Nephron progenitor cell (in vitro differentiated cells): ENCODE measurements at regions not wholly inside any gene's neighbourhood (a gene's known extent, or its start where the extent isn't known, plus 50 kb on each side); places are given as distances from the start of the nearest gene placed in this dataset.

Source experiments
- DNase-seq: peaks from one replicate; pipeline ENCODE4 v3.0.0; 2021
- H3K27ac Mint-ChIP-seq: 2 replicates; pipeline ENCODE4 v1.8.0; 2021; ENCODE audit warnings: mild to moderate bottlenecking, moderate library complexity, mixed read lengths
- H3K27me3 Mint-ChIP-seq: 2 replicates; pipeline ENCODE4 v1.8.0; 2021; ENCODE audit warnings: mild to moderate bottlenecking, low read depth, mixed read lengths; ENCODE audit not compliant: poor library complexity
- H3K36me3 Mint-ChIP-seq: 2 replicates; pipeline ENCODE4 v1.8.0; 2021; ENCODE audit warnings: low read depth, mixed read lengths
- H3K4me1 Mint-ChIP-seq: 2 replicates; pipeline ENCODE4 v1.8.0; 2021; ENCODE audit warnings: mixed read lengths
- H3K4me3 Mint-ChIP-seq: 2 replicates; pipeline ENCODE4 v1.8.0; 2021; ENCODE audit warnings: mild to moderate bottlenecking, moderate library complexity, mixed read lengths
- H3K9me3 Mint-ChIP-seq: 2 replicates; pipeline ENCODE4 v1.8.0; 2021; ENCODE audit warnings: mild to moderate bottlenecking, moderate library complexity, mixed read lengths
- TF ChIP-seq, protein P1 (sequence below): fragments of 200-600 bp; sonication (generic); IDR thresholded peaks from 2 replicates; pipeline ENCODE4 v1.5.0; 2021; ENCODE audit warnings: antibody characterized with exemption

DNA sequence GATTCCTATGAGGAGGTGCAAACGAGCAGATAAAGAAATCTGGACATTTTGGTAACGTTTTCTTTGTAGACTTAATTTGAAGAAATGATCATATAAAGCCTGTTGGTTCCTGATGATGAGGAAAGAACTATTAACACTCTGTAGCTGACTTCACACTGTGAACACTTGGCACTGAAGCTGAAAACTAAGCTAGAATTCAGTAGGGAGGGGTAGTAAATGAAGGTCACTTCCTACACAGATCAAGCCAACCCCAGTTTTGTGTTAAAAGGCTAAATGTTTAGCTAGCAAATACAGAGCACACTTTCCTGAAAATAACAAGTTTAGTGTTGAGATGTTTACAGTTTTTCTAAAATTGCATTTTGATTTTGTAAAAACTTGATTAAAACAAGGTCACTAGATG lies 296.2 kb upstream of the PRDM1 start:
- Mint-ChIP-seq H3K4me1 (peaks cover 54% of the 10 kb centered on the region), H3K4me3 (no peak overlapping the region), H3K27ac (no peak overlapping the region), H3K36me3 (no peaks in the 10 kb centered on the region), H3K9me3 (no peaks in the 10 kb centered on the region), H3K27me3 (peaks cover 6% of the 10 kb centered on the region)
- TF ChIP-seq, protein P1, sequence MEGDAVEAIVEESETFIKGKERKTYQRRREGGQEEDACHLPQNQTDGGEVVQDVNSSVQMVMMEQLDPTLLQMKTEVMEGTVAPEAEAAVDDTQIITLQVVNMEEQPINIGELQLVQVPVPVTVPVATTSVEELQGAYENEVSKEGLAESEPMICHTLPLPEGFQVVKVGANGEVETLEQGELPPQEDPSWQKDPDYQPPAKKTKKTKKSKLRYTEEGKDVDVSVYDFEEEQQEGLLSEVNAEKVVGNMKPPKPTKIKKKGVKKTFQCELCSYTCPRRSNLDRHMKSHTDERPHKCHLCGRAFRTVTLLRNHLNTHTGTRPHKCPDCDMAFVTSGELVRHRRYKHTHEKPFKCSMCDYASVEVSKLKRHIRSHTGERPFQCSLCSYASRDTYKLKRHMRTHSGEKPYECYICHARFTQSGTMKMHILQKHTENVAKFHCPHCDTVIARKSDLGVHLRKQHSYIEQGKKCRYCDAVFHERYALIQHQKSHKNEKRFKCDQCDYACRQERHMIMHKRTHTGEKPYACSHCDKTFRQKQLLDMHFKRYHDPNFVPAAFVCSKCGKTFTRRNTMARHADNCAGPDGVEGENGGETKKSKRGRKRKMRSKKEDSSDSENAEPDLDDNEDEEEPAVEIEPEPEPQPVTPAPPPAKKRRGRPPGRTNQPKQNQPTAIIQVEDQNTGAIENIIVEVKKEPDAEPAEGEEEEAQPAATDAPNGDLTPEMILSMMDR, result no peak
- DNase-seq, result no peak

DNA sequence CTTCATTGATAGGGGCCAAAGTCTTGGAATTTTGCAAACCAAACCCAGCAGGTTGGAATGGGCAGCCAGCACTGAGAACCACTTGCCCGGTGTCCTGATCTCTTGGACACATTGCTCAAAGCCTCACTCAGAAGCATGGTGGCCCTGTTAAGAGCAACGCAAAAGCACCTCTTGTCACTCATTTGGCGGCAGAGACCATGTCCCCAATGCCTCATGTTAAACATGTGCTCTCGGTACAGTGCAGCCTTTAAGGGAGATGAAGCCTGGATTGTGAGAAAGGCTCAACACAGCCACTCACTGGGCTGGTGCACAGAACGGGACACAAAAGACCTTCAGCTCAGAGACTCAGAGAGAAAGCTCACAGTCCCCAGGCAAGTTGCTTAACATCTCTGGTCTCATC lies 298.4 kb upstream of the PRDM1 start:
- TF ChIP-seq, protein P1, result no peak
- no peaks in the 10 kb centered on the region for H3K9me3 Mint-ChIP-seq
- peaks cover 6% of the 10 kb centered on the region for H3K27me3 Mint-ChIP-seq
- no peaks in the 10 kb centered on the region for H3K36me3 Mint-ChIP-seq
- H3K27ac Mint-ChIP-seq, result no peak overlapping the region
- H3K4me1 Mint-ChIP-seq, result peaks cover 46% of the 10 kb centered on the region
- DNase-seq, result no peak
- H3K4me3 Mint-ChIP-seq, result no peak overlapping the region

DNA sequence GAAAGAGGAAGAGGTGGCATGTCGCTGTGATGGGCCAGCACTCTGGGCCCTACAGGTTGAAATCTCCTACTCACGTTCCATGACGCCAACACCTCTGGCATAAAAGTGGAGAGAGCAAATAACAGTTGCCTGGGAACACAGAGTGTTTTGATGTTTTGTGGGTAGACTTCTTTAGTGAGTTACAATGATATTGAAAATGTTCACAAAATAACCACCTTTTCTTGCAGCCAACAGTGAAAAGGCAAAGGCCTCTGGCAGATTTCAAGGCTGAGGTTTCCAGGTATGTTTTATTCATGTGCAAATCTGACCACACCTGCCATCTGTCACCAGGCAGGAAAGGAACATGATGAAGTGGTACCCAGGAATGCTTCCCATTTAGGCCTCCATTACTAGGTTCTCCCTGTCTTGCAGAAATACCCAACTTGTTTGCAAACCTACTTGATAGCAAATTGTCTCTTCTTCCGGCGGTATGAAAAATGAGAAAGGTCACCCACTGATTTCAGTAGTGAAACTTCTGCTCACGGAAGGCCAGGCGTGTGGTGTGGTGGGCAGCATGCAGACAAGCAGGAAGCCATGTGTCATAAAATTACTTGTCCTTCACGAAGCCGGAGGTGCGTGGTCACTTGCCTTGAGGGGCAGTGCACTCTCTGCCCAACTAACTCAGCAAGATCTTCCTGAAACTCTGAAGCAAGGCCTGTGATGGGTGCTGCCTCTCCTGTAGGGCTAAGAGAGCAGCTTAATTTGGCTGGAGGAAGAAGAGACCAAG lies 299.1 kb upstream of the PRDM1 start:
- DNase-seq, result no peak
- Mint-ChIP-seq H3K9me3 (no peaks in the 10 kb centered on the region), H3K27ac (no peak overlapping the region), H3K27me3 (peaks cover 4% of the 10 kb centered on the region), H3K4me3 (no peak overlapping the region), H3K36me3 (no peaks in the 10 kb centered on the region), H3K4me1 (peaks cover 39% of the 10 kb centered on the region)
- TF ChIP-seq, protein P1, result no peak

DNA sequence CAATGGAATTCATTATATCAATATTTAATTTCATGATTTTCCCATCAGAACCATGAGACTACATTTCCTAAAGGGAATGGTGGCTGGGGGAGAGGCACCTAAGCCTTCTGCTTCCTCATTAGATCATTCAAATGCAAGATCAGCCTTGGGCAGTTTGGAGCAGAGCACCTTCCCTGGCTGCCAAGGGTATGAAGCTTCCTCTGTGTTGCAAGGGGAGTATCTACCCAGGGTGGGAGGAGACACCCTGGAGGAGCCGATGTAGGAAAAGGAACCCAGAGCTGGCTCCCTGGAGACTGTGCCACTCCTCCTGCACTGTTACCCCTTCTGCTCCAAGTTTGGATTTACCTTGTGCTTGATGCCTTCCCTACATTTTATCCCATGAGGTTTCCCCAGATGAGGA lies 299.7 kb upstream of the PRDM1 start:
- H3K36me3 Mint-ChIP-seq, result no peaks in the 10 kb centered on the region
- no peak for DNase-seq
- peaks cover 33% of the 10 kb centered on the region for H3K4me1 Mint-ChIP-seq
- no peak overlapping the region for H3K4me3 Mint-ChIP-seq
- no peaks in the 10 kb centered on the region for H3K9me3 Mint-ChIP-seq
- H3K27ac Mint-ChIP-seq, result no peak overlapping the region
- TF ChIP-seq, protein P1, result no peak
- H3K27me3 Mint-ChIP-seq, result peaks cover 2% of the 10 kb centered on the region

DNA sequence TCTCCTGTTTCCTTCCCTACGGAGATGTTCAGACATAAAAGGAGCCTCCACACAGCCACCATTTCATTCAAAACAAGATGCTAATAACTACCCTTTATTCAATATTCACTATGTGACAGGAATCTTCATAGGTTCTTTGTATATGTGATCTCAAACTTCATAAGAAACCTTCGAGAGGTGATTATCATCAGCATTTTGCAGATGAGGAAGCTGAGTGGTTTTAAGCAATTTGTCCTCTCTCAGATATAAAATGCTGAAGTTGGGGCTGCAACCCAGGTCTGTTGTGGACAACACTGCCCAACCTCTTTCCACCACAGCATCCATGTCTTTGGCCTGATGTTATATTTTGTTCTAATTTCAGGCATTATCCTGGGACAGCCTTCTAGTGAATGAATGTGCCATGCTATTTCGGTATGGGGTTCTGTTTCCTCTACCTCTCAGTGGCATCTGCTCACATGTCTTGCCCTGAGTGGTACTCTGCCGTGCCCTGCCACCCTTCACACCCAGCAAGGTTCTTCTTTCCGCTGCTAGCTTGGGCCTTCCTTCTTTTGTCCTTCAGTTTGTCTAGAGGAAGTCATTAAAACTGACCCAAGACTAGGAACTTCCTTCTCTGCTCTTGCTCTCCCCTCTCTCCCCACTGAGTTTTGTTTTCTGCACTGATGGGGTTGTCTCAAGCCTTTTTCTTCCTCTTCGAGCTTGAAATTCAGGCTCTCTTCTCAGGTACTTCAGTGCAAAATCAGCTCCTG lies 300.9 kb upstream of the PRDM1 start:
- Mint-ChIP-seq H3K36me3 (no peaks in the 10 kb centered on the region), H3K4me3 (no peak overlapping the region), H3K9me3 (no peaks in the 10 kb centered on the region), H3K27me3 (peaks cover 2% of the 10 kb centered on the region), H3K27ac (no peak overlapping the region), H3K4me1 (peaks cover 28% of the 10 kb centered on the region)
- no peak for DNase-seq
- TF ChIP-seq, protein P1, result no peak
